Activated T-helper 2 cell treated with anti-CD3 and anti-CD28 coated beads, Interferon-gamma antibody, Interleukin-2, Interleukin-4, amounts not matched to agents 10 μg/mL and 5 μg/mL and 100 μg/mL, durations not matched to agents 14 hours and 24 hours and 36 hours (primary cell): ENCODE measurements at regions not wholly inside any gene's neighbourhood (a gene's known extent, or its start where the extent isn't known, plus 50 kb on each side); places are given as distances from the start of the nearest gene placed in this dataset.

ENCODE experiments used
- DNase-seq: peaks from one replicate; pipeline ENCODE4 v3.0.0; 2021; ENCODE audit warnings: low spot score
- H3K27ac Mint-ChIP-seq: one replicate; pipeline ENCODE4 v1.8.0; 2021; ENCODE audit warnings: mixed read lengths
- H3K27me3 Mint-ChIP-seq: one replicate; pipeline ENCODE4 v1.8.0; 2021; ENCODE audit warnings: low read depth, mixed read lengths
- H3K36me3 Mint-ChIP-seq: one replicate; pipeline ENCODE4 v1.8.0; 2021; ENCODE audit warnings: low read depth, mixed read lengths
- H3K4me1 Mint-ChIP-seq: one replicate; pipeline ENCODE4 v1.8.0; 2021; ENCODE audit warnings: low read depth, mixed read lengths
- H3K4me3 Mint-ChIP-seq: one replicate; pipeline ENCODE4 v1.8.0; 2021; ENCODE audit warnings: low read depth, mild to moderate bottlenecking, moderate library complexity, mixed read lengths
- H3K9me3 Mint-ChIP-seq: one replicate; pipeline ENCODE4 v1.8.0; 2021; ENCODE audit warnings: mixed read lengths
- intact Hi-C: fragments of 100-400 bp; cut with micrococcal nuclease; formaldehyde crosslinking; loops from one replicate; pipeline ENCODE4 v1.15.1; 2023

GRCh38 chr3:141669434-141669833, 68.7 kb upstream of the RNF7 start:
- H3K4me1 Mint-ChIP-seq: no peaks in the 10 kb centered on the region
- H3K9me3 Mint-ChIP-seq: peaks cover 22% of the 10 kb centered on the region
- no peak overlapping the region for H3K27ac Mint-ChIP-seq
- DNase-seq: no peak
- peaks cover 17% of the 10 kb centered on the region for H3K27me3 Mint-ChIP-seq
- intact Hi-C loops: no loop called here
- H3K4me3 Mint-ChIP-seq: no peak overlapping the region
- H3K36me3 Mint-ChIP-seq: peaks cover 3% of the 10 kb centered on the region

GRCh38 chr3:141677701-141678100, 60.4 kb upstream of the RNF7 start:
- Mint-ChIP-seq H3K9me3 (peaks cover 5% of the 10 kb centered on the region), H3K36me3 (no peaks in the 10 kb centered on the region), H3K4me1 (peaks cover 9% of the 10 kb centered on the region), H3K4me3 (no peak overlapping the region), H3K27ac (no peak overlapping the region), H3K27me3 (peaks cover 21% of the 10 kb centered on the region)
- intact Hi-C loops: no loop called here
- no peak for DNase-seq

DNA sequence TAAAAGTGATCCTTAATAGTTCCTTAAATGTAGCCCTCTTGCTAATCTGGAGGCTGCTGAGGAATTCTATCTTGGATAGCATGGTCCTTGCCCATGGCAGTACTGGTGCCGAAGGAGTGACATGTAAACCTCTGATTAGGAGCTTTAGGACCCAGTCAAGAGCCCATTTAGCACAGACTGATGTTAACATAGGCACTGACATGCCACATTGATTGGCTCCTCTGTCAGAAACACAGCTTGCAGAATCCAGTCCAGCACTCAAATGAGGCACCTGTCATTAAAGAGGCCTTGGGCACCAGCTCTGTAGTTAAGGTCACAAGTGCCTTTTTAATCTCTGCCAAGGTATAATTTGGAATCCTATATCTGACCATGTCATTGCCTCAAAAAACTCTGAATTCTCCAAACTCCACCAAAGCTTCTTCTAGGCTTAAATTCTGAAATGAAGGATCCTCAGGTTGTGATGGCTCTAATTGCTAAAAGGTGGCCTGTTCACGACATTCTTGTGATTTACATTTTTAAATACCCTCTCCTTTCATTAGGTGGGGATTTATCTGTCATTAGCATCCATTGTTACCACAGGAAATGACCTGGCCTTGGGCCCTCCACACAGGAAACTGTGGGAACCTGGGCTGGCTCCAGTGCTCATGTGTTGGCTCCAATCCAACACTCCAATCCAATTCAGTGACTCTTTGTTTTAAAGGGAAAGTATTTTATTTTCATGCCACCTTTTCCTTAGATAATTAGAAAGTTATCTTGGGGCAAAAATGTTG, 57.3 kb upstream of the RNF7 start:
- H3K27me3 Mint-ChIP-seq: peaks cover 7% of the 10 kb centered on the region
- H3K4me3 Mint-ChIP-seq: no peak overlapping the region
- no peak overlapping the region for H3K27ac Mint-ChIP-seq
- H3K9me3 Mint-ChIP-seq: no peaks in the 10 kb centered on the region
- H3K36me3 Mint-ChIP-seq: no peaks in the 10 kb centered on the region
- intact Hi-C loops: no loop called here
- no peak for DNase-seq
- peaks cover 9% of the 10 kb centered on the region for H3K4me1 Mint-ChIP-seq

- Mint-ChIP-seq H3K36me3 (no peaks in the 10 kb centered on the region), H3K4me1 (peaks cover 11% of the 10 kb centered on the region), H3K4me3 (no peak overlapping the region), H3K27me3 (peaks cover 7% of the 10 kb centered on the region), H3K9me3 (no peaks in the 10 kb centered on the region), H3K27ac (no peak overlapping the region)
- intact Hi-C loops: no loop called here
- no peak for DNase-seq
Observed at GRCh38 chr3:141681390-141681780, 56.7 kb upstream of the RNF7 start.

DNA sequence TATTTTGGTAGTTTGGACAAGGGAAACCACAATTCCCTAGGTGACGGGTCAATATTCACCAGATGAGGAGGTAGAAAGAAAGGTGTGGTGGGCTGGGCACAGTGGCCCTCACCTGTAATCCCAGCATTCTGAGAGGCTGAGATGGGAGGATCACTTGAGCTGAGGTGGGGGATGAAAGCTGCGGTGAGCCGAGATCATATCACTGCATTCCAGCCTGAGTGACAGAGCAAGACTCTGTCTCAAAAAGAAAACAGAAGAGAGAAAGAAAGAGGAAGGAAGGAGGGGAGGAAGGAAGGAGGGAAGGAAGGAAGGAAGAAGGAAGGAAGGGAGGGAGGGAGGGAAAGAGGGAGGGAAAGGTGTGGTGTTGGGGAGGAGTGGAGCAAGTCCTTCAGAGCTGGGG, 56.1 kb upstream of the RNF7 start:
- no peak for DNase-seq
- H3K36me3 Mint-ChIP-seq: no peaks in the 10 kb centered on the region
- intact Hi-C loops: no loop called here
- H3K27me3 Mint-ChIP-seq: peaks cover 7% of the 10 kb centered on the region
- H3K4me3 Mint-ChIP-seq: no peak overlapping the region
- H3K9me3 Mint-ChIP-seq: no peaks in the 10 kb centered on the region
- H3K27ac Mint-ChIP-seq: no peak overlapping the region
- peaks cover 16% of the 10 kb centered on the region for H3K4me1 Mint-ChIP-seq

DNA sequence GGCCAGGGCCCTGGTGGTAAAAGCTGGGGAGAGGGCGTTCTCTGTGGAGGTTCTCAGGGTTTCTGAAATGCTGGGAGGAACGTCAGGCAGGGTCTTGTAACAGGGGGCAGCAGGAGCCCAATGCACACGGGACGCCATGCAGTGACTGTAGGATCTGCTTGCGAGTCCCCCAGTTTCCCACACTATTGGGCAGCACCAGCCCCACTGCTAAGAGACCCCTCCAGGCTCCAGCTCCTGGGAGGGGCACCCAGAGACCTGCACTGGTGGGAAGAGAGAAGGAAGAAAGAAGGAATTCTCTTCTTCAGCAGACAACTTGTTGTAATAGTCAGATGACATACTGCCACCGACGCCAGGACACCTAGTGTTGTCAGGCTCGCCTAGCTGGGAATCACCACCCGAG, 55.2 kb upstream of the RNF7 start:
- no peak overlapping the region for H3K27ac Mint-ChIP-seq
- no peaks in the 10 kb centered on the region for H3K36me3 Mint-ChIP-seq
- no peak for DNase-seq
- H3K4me3 Mint-ChIP-seq: no peak overlapping the region
- H3K9me3 Mint-ChIP-seq: no peaks in the 10 kb centered on the region
- intact Hi-C loops: no loop called here
- peaks cover 17% of the 10 kb centered on the region for H3K4me1 Mint-ChIP-seq
- H3K27me3 Mint-ChIP-seq: peaks cover 6% of the 10 kb centered on the region

DNA sequence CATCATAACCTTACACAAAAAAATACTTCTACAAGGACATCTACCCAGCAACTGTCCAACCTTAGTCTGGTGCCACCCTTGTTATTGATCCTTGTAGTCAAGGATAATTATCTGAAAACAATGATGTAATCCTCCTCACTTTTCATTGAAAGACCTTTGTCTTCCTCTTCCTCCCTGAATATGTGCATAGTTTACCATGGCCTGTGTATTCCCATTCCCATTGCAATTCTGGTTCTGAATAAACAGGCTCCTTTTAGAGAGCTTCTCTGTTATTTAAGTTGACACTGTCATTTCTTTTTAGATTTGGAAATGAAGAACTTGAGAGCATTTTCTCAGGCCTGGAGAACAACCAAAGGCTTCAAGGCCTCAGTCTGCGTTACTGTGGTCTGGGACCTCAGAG, 53.3 kb upstream of the RNF7 start:
- Mint-ChIP-seq H3K9me3 (no peaks in the 10 kb centered on the region), H3K36me3 (no peaks in the 10 kb centered on the region), H3K4me1 (peaks cover 17% of the 10 kb centered on the region), H3K27ac (no peak overlapping the region), H3K4me3 (no peak overlapping the region), H3K27me3 (peaks cover 4% of the 10 kb centered on the region)
- DNase-seq: no peak
- intact Hi-C loops: no loop called here

DNA sequence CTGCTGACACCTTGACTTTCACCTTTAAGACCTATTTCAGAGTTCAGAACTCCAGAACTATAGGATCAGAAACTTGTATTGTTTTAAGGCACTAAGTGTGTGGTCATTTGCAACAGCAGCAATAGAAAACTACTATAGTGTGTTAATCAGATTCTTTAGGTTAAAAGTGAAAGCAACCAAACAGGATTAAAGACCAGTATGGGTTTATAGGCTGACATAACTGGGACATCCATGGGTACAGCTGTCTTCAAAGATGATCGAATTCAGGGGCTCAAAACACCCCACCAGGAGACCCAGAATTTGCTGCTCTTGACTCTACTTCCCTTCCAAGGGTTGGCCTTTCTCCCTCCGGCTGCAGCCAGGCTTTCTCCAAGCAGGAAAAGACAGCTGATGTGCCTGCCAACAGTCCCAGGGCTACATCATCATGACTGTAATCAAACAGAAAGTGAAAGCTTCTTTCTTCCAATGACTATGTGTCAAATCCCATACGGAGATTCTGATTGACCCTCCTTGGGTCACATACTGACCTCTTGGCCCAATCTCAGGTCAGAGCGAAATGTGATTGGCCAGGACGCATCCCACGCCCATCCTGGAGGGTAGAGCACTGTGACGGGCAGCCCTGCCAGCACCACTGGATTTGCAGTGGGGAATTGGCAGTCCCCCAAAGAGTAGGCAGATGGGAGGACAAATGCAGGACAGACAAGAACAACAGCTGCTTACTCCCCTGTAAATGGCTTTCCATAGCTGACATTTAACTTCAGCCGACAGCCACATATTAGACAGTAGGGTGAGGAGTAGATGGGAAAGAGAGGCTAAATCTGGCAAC, 51.4 kb upstream of the RNF7 start:
- Mint-ChIP-seq H3K36me3 (no peaks in the 10 kb centered on the region), H3K27me3 (peaks cover 4% of the 10 kb centered on the region), H3K4me1 (peaks cover 10% of the 10 kb centered on the region), H3K27ac (peak overlapping the region; percentile 71), H3K4me3 (peak overlapping the region; percentile 66), H3K9me3 (no peaks in the 10 kb centered on the region)
- DNase-seq: no peak
- intact Hi-C loops: no loop called here
